ENCODE measurements at regions not wholly inside any gene's neighbourhood (a gene's known extent, or its start where the extent isn't known, plus 50 kb on each side); places are given as distances from the start of the nearest gene placed in this dataset.

GRCh38 chr4:126783191-126783590, 849.6 kb upstream of the INTU start:
- no peaks in the 10 kb centered on the region for H3K27me3 ChIP-seq
- no peak for TF ChIP-seq CTCF (IDR thresholded peaks at IDR 0.05)
- intact Hi-C loops (cut with DNase I; ENCODE audit: low total_unique reads): no loop called here
- H3K36me3 ChIP-seq: no peaks in the 10 kb centered on the region
- no peak for DNase-seq
- no peak overlapping the region for H3K27ac ChIP-seq
- no peak overlapping the region for H3K4me3 ChIP-seq
- no peaks in the 10 kb centered on the region for H3K9me3 ChIP-seq
- peaks cover 0 to 7% (median 0%) of the 10 kb centered on the region in 4 donors for H3K4me1 ChIP-seq

- no peaks in the 10 kb centered on the region for H3K9me3 ChIP-seq
- H3K36me3 ChIP-seq: no peaks in the 10 kb centered on the region
- H3K27ac ChIP-seq: no peak overlapping the region
- DNase-seq: no peak
- H3K27me3 ChIP-seq: no peaks in the 10 kb centered on the region
- TF ChIP-seq CTCF (IDR thresholded peaks at IDR 0.05): no peak
- H3K4me3 ChIP-seq: no peak overlapping the region
- H3K4me1 ChIP-seq: no peaks in the 10 kb centered on the region
- intact Hi-C loops (cut with DNase I; ENCODE audit: low total_unique reads): no loop called here
Measured at GRCh38 chr4:126784966-126785580, 847.7 kb upstream of the INTU start.

GRCh38 chr4:126790633-126791032, 842.1 kb upstream of the INTU start:
- Histone ChIP-seq H3K27me3 (no peaks in the 10 kb centered on the region), H3K4me3 (no peak overlapping the region), H3K27ac (no peak overlapping the region), H3K9me3 (no peaks in the 10 kb centered on the region), H3K36me3 (no peaks in the 10 kb centered on the region), H3K4me1 (no peaks in the 10 kb centered on the region)
- no peak for DNase-seq
- intact Hi-C loops (cut with DNase I; ENCODE audit: low total_unique reads): no loop called here
- TF ChIP-seq CTCF (IDR thresholded peaks at IDR 0.05): no peak

GRCh38 chr4:126794363-126794762, 838.4 kb upstream of the INTU start:
- H3K4me1 ChIP-seq: no peaks in the 10 kb centered on the region
- H3K27me3 ChIP-seq: no peaks in the 10 kb centered on the region
- no peak for DNase-seq
- no peaks in the 10 kb centered on the region for H3K36me3 ChIP-seq
- intact Hi-C loops (cut with DNase I; ENCODE audit: low total_unique reads): no loop called here
- H3K9me3 ChIP-seq: no peaks in the 10 kb centered on the region
- no peak for TF ChIP-seq CTCF (IDR thresholded peaks at IDR 0.05)
- H3K4me3 ChIP-seq: no peak overlapping the region
- H3K27ac ChIP-seq: no peak overlapping the region

GRCh38 chr4:126798214-126798613, 834.5 kb upstream of the INTU start:
- no peaks in the 10 kb centered on the region for H3K9me3 ChIP-seq
- no peak overlapping the region for H3K4me3 ChIP-seq
- no peak for DNase-seq
- no peaks in the 10 kb centered on the region for H3K4me1 ChIP-seq
- no peaks in the 10 kb centered on the region for H3K27me3 ChIP-seq
- intact Hi-C loops (cut with DNase I; ENCODE audit: low total_unique reads): no loop called here
- no peak overlapping the region for H3K27ac ChIP-seq
- TF ChIP-seq CTCF (IDR thresholded peaks at IDR 0.05): no peak
- H3K36me3 ChIP-seq: no peaks in the 10 kb centered on the region

GRCh38 chr4:126799416-126799815, 833.3 kb upstream of the INTU start:
- Histone ChIP-seq H3K9me3 (no peaks in the 10 kb centered on the region), H3K36me3 (no peaks in the 10 kb centered on the region), H3K27me3 (no peaks in the 10 kb centered on the region), H3K27ac (no peak overlapping the region), H3K4me3 (no peak overlapping the region), H3K4me1 (no peaks in the 10 kb centered on the region)
- no peak for DNase-seq
- intact Hi-C loops (cut with DNase I; ENCODE audit: low total_unique reads): no loop called here
- no peak for TF ChIP-seq CTCF (IDR thresholded peaks at IDR 0.05)
